AG04449 (cell line): ENCODE measurements at regions not wholly inside any gene's neighbourhood (a gene's known extent, or its start where the extent isn't known, plus 50 kb on each side); places are given as distances from the start of the nearest gene placed in this dataset.

ENCODE experiments used
- CTCF ChIA-PET: fragments of 350-600 bp; formaldehyde crosslinking; extraction: SDS; loops from one replicate; lab custom pipeline; 2021; ENCODE audit warnings: antibody characterized with exemption; lab: Yijun Ruan, JAX
- POLR2A ChIA-PET: fragments of 400-600, 350-600 bp; formaldehyde crosslinking; extraction: SDS; loops from one replicate; lab custom pipeline; 2020; ENCODE audit warnings: antibody characterized with exemption, inconsistent platforms; lab: Yijun Ruan, JAX
- DNase-seq: peaks from one replicate; pipeline ENCODE4 v3.0.0-alpha.2; 2010; ENCODE audit warnings: low read depth, low spot score
- H3K4me3 ChIP-seq: 2 replicates; pipeline ENCODE4 v1.5.1; 2011; ENCODE audit warnings: low read depth, mild to moderate bottlenecking, control low read depth, low read length
- CTCF ChIP-seq: IDR thresholded peaks from one replicate; pipeline ENCODE4 v1.5.1; 2011; ENCODE audit warnings: mild to moderate bottlenecking, moderate library complexity, low read length, control low read depth, inconsistent platforms; ENCODE audit not compliant: insufficient read depth; ENCODE audit errors: missing control alignments

GRCh38 chr16:60199150-60199549 lies 1465.0 kb upstream of the GOT2 start:
- no peak for DNase-seq
- CTCF ChIA-PET = no interaction called here
- no peak overlapping the region for H3K4me3 ChIP-seq
- POLR2A ChIA-PET = no interaction called here
- no peak for TF ChIP-seq CTCF

- ChIA-PET POLR2A (no interaction called here), CTCF (no interaction called here)
These were observed 1447.4 kb upstream of the GOT2 start for GRCh38 chr16:60181536-60181935.

GRCh38 chr16:60180609-60181008 lies 1446.5 kb upstream of the GOT2 start:
- ChIA-PET CTCF (no interaction called here), POLR2A (no interaction called here)
- no peak for TF ChIP-seq CTCF
- H3K4me3 ChIP-seq = no peak overlapping the region
- DNase-seq = no peak

More at GRCh38 chr16:60181536-60181935, 1447.4 kb upstream of the GOT2 start:
- DNase-seq = no peak
- H3K4me3 ChIP-seq = no peak overlapping the region
- no peak for TF ChIP-seq CTCF

GRCh38 chr16:60170196-60170595 lies 1436.1 kb upstream of the GOT2 start:
- H3K4me3 ChIP-seq = no peak overlapping the region
- DNase-seq = no peak
- ChIA-PET POLR2A (no interaction called here), CTCF (no interaction called here)
- TF ChIP-seq CTCF = no peak

- POLR2A ChIA-PET = no interaction called here
These were observed 1432.0 kb upstream of the GOT2 start for GRCh38 chr16:60166111-60166510.

GRCh38 chr16:60151987-60152386 lies 1417.9 kb upstream of the GOT2 start:
- no peak for TF ChIP-seq CTCF
- H3K4me3 ChIP-seq = no peak overlapping the region
- DNase-seq = no peak
- POLR2A ChIA-PET = no interaction called here
- CTCF ChIA-PET = no interaction called here

More at GRCh38 chr16:60166111-60166510, 1432.0 kb upstream of the GOT2 start:
- DNase-seq = no peak
- CTCF ChIA-PET = no interaction called here
- no peak for TF ChIP-seq CTCF
- H3K4me3 ChIP-seq = no peak overlapping the region
